Smooth muscle cell (in vitro differentiated cells): ENCODE measurements at regions not wholly inside any gene's neighbourhood (a gene's known extent, or its start where the extent isn't known, plus 50 kb on each side); places are given as distances from the start of the nearest gene placed in this dataset.
"Not testable (repeated sequence)": the region's sequence is repeated elsewhere in the genome, so short reads cannot be mapped to it uniquely, and the experiment has no call there.

Experiments used
- DNase-seq: peaks from one replicate; lab custom pipeline; 2025; ENCODE audit not compliant: unreplicated experiment; lab: John Stamatoyannopoulos, UW
- H2AFZ ChIP-seq: fragments of 200-600 bp; sonication (generic); 2 replicates; pipeline ENCODE4 v1.6.0; 2016; ENCODE audit warnings: antibody characterized with exemption, low read depth, mild to moderate bottlenecking
- H3F3A ChIP-seq: fragments of 200-600 bp; sonication (generic); 2 replicates; pipeline ENCODE4 v1.6.0; 2017; ENCODE audit warnings: antibody characterized with exemption, low read depth
- H3K27ac ChIP-seq: fragments of 200-600 bp; sonication (generic); 2 replicates; pipeline ENCODE4 v1.5.1; 2016; ENCODE audit warnings: low read depth, mild to moderate bottlenecking
- H3K27me3 ChIP-seq: fragments of 200-600 bp; sonication (generic); 2 replicates; pipeline ENCODE4 v1.6.1; 2016; ENCODE audit warnings: low read depth, mild to moderate bottlenecking
- H3K36me3 ChIP-seq: fragments of 200-600 bp; sonication (generic); 2 replicates; pipeline ENCODE4 v1.5.1; 2016; ENCODE audit warnings: low read depth
- H3K4me1 ChIP-seq: fragments of 200-600 bp; sonication (generic); 2 replicates; pipeline ENCODE4 v1.5.1; 2016; ENCODE audit warnings: low read depth
- H3K4me2 ChIP-seq: fragments of 200-600 bp; sonication (generic); 2 replicates; pipeline ENCODE4 v1.6.0; 2016; ENCODE audit warnings: mild to moderate bottlenecking
- H3K4me3 ChIP-seq: fragments of 200-600 bp; sonication (generic); 2 replicates; pipeline ENCODE4 v1.5.1; 2016; ENCODE audit warnings: mild to moderate bottlenecking
- H3K79me2 ChIP-seq: fragments of 200-600 bp; sonication (generic); 2 replicates; pipeline ENCODE4 v1.6.0; 2016; ENCODE audit warnings: low read depth, mild to moderate bottlenecking
- H3K9ac ChIP-seq: fragments of 200-600 bp; sonication (generic); 2 replicates; pipeline ENCODE4 v1.6.0; 2016; ENCODE audit warnings: low read depth
- H3K9me3 ChIP-seq: fragments of 200-600 bp; sonication (generic); replicated peaks from 2 replicates; pipeline ENCODE4 v1.5.1; 2016; ENCODE audit warnings: low read depth
- H4K20me1 ChIP-seq: fragments of 200-600 bp; sonication (generic); 2 replicates; pipeline ENCODE4 v1.6.0; 2016; ENCODE audit warnings: low read depth
- WGBS: methylation state at CpG from one replicate; pipeline ENCODE4 v1.1.7; 2016; ENCODE audit warnings: low lambda C conversion rate; 5-methylcytosine and 5-hydroxymethylcytosine counted together
- TF ChIP-seq, protein P1 (sequence below): fragments of 200-600 bp; sonication (generic); IDR thresholded peaks from 2 replicates; pipeline ENCODE4 v1.5.1; 2017; ENCODE audit warnings: borderline replicate concordance, mild to moderate bottlenecking, antibody characterized with exemption; ENCODE audit not compliant: insufficient read depth, poor library complexity, severe bottlenecking

DNA sequence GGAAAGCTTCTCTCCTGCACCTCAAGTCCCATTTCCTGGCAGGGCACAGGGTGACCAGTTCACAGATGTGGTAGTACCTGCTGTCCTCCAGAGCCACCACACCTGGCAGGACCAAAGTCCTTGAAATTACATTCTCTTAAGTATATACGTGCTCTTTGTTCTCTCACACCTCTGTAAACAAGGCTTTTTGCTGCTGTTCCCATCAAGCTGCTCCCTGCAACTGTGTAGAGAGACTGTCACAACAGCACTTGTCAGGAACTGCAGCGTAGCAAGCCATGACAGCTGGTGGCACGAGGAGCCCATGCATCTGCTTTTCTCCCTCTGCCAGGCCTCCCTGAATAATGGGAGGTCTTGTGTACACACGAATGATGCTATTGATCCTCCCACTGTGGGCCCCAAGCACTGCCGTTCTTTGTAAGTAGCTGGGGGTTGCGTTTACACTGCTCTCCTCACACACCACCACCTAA lies 431.8 kb downstream of the CD83 start:
- Histone ChIP-seq H3K9me3 (no peaks in the 10 kb centered on the region), H3K4me3 (no peak overlapping the region)

DNA sequence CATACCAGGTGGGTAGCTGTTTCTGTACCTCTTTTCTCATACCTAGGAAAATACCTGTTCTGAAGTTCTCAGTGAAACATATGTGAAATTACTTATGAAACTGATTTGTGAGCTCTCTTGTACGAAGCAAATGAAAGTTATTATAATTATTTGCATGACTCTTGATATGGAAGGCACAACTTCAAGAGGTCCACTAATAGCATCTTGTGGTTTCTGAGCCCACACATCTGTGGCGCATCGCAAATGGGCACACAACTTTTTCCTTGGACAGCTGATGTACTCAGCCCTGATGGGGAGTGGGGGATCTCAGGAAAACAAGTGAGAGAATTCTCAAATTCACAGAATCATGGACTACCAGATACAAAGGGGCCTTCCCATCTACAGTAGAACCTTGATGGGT lies 432.3 kb downstream of the CD83 start:
- Histone ChIP-seq H3F3A (no peaks in the 10 kb centered on the region), H4K20me1 (no peaks in the 10 kb centered on the region), H3K4me2 (no peak overlapping the region), H3K79me2 (no peaks in the 10 kb centered on the region), H2AFZ (no peak overlapping the region), H3K27me3 (no peaks in the 10 kb centered on the region), H3K9ac (no peak overlapping the region), H3K4me1 (no peaks in the 10 kb centered on the region), H3K36me3 (no peaks in the 10 kb centered on the region), H3K4me3 (no peak overlapping the region), H3K27ac (no peak overlapping the region), H3K9me3 (no peaks in the 10 kb centered on the region)
- no peak for DNase-seq
- TF ChIP-seq, protein P1, sequence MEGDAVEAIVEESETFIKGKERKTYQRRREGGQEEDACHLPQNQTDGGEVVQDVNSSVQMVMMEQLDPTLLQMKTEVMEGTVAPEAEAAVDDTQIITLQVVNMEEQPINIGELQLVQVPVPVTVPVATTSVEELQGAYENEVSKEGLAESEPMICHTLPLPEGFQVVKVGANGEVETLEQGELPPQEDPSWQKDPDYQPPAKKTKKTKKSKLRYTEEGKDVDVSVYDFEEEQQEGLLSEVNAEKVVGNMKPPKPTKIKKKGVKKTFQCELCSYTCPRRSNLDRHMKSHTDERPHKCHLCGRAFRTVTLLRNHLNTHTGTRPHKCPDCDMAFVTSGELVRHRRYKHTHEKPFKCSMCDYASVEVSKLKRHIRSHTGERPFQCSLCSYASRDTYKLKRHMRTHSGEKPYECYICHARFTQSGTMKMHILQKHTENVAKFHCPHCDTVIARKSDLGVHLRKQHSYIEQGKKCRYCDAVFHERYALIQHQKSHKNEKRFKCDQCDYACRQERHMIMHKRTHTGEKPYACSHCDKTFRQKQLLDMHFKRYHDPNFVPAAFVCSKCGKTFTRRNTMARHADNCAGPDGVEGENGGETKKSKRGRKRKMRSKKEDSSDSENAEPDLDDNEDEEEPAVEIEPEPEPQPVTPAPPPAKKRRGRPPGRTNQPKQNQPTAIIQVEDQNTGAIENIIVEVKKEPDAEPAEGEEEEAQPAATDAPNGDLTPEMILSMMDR = no peak
- 96% methylated on average over 3 of the region's 3 CpGs for WGBS

More for the DNA sequence above, 431.8 kb downstream of the CD83 start:
- Histone ChIP-seq H3F3A (no peaks in the 10 kb centered on the region), H3K79me2 (no peaks in the 10 kb centered on the region), H3K27ac (no peak overlapping the region), H3K27me3 (no peaks in the 10 kb centered on the region), H2AFZ (no peak overlapping the region), H3K36me3 (no peaks in the 10 kb centered on the region), H4K20me1 (no peaks in the 10 kb centered on the region), H3K9ac (no peak overlapping the region), H3K4me1 (no peaks in the 10 kb centered on the region), H3K4me2 (no peak overlapping the region)
- WGBS = 64% methylated on average over 6 of the region's 6 CpGs
- no peak for DNase-seq
- TF ChIP-seq, protein P1 = no peak

DNA sequence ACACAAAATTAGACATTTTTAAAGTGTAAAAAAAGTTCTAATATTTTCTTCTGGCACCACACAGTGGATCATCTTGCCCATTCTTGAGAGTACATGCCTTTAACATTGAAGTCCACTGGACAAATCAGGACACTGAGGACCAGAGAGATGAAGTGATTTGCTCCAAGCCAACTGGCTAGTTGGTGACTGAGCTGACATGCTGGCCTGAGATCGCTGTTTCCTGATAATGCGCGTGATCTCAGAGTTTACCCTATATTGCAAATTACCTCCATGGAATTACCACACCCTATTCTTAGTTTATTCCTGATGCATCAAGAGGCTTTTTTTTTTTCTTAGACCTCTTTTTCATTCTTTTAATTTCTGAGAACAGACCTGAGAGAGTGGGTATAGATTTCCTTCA lies 432.8 kb downstream of the CD83 start:
- TF ChIP-seq, protein P1 = no peak

DNA sequence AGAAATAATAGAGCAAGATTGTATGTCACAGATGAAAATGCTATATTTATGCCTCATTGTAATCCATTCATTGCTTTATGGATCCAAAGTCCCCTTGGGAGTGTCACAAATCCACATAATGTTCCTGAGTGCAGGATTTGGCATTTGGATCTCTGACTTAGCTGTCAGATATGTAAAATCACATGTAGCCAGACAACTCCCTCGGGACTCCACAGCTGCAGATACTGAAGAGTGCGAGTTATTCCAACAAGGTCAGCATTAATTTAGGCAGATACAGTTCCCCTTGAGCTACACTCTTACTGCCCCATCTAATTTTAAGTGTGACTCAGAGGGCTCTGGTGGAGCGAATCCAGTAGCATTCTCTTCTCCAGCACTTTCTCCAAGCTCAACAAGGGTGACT lies 433.2 kb downstream of the CD83 start:
- no peaks in the 10 kb centered on the region for H3K9me3 ChIP-seq
- no peaks in the 10 kb centered on the region for H3K4me1 ChIP-seq
- WGBS = 74% methylated on average over 3 of the region's 3 CpGs
- H3F3A ChIP-seq = no peaks in the 10 kb centered on the region
- H3K27ac ChIP-seq = no peak overlapping the region
- H3K79me2 ChIP-seq = no peaks in the 10 kb centered on the region
- H2AFZ ChIP-seq = no peak overlapping the region
- H3K36me3 ChIP-seq = no peaks in the 10 kb centered on the region
- no peak overlapping the region for H3K4me3 ChIP-seq
- TF ChIP-seq, protein P1 = no peak
- H3K4me2 ChIP-seq = no peak overlapping the region
- H3K9ac ChIP-seq = no peak overlapping the region
- H4K20me1 ChIP-seq = no peaks in the 10 kb centered on the region
- H3K27me3 ChIP-seq = no peaks in the 10 kb centered on the region
- no peak for DNase-seq

More for the DNA sequence above, 432.8 kb downstream of the CD83 start:
- DNase-seq = no peak
- Histone ChIP-seq H2AFZ (no peak overlapping the region), H3K36me3 (no peaks in the 10 kb centered on the region), H3K4me1 (no peaks in the 10 kb centered on the region), H3K4me3 (no peak overlapping the region), H3F3A (no peaks in the 10 kb centered on the region), H3K27me3 (no peaks in the 10 kb centered on the region), H3K4me2 (no peak overlapping the region), H3K9me3 (no peaks in the 10 kb centered on the region), H3K27ac (no peak overlapping the region), H3K9ac (no peak overlapping the region), H3K79me2 (no peaks in the 10 kb centered on the region), H4K20me1 (no peaks in the 10 kb centered on the region)
- 94% methylated on average over 3 of the region's 3 CpGs for WGBS

DNA sequence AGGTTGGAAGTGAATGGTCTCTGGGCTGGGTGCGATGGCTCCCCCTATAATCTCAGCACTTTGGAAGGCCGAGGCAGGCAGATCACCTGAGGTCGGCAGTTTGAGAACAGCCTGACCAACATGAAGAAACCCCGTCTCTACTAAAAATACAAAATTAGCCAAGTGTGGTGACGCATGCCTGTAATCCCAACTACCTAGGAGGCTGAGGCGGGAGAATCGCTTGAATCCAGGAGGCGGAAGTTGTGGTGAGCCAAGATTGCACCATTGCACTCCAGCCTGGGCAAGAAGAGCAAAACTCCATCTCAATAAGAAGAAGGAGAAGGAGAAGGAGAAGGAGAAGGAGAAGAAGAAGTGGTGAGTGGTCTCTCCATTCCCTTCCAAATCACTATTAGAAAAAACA lies 434.0 kb downstream of the CD83 start:
- not testable (repeated sequence) for H3K9ac ChIP-seq, H4K20me1 ChIP-seq, H3K79me2 ChIP-seq, H3K27me3 ChIP-seq, H3K36me3 ChIP-seq, DNase-seq, H2AFZ ChIP-seq, H3K27ac ChIP-seq, H3K4me2 ChIP-seq, H3K9me3 ChIP-seq, H3K4me3 ChIP-seq, H3F3A ChIP-seq, H3K4me1 ChIP-seq
- WGBS = 98% methylated on average over 8 of the region's 8 CpGs
